Erythroblast (primary cell): ENCODE measurements at regions not wholly inside any gene's neighbourhood (a gene's known extent, or its start where the extent isn't known, plus 50 kb on each side); places are given as distances from the start of the nearest gene placed in this dataset.

Experiments used
- DNase-seq, 2 experiments: peaks; one replicate each; lab custom pipeline; 2025; lab: John Stamatoyannopoulos, UW
- GATA1 ChIP-seq: IDR thresholded peaks from 2 replicates; pipeline ENCODE4 v1.6.1; 2011; ENCODE audit warnings: low read depth, mild to moderate bottlenecking, control low read depth, low read length, moderate library complexity
- POLR2A ChIP-seq: IDR thresholded peaks from 2 replicates; pipeline ENCODE4 v1.6.1; 2011; ENCODE audit warnings: mild to moderate bottlenecking, low read length

DNA sequence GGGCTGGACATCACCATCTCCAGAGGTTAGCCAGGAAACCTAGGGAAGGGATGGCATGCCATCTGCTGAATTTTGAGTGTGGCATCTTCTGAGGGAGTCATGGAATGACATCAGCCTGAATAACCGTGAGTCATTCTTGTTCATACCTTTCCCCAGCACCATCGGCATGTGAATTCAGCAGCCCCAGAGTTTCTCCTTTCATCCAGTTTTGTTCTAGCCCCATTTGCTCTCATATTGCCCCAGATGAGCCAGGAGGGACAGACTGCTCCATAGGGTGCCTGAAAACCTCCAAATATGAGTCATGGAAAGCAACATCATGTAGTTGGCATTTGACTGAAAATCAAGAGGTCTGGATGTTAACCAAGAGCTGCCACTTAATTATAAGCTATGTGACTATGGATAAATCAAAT is 219.2 kb upstream of the SGK1 start:
- no peak for DNase-seq
- TF ChIP-seq POLR2A (no peak), GATA1 (no peak)

DNA sequence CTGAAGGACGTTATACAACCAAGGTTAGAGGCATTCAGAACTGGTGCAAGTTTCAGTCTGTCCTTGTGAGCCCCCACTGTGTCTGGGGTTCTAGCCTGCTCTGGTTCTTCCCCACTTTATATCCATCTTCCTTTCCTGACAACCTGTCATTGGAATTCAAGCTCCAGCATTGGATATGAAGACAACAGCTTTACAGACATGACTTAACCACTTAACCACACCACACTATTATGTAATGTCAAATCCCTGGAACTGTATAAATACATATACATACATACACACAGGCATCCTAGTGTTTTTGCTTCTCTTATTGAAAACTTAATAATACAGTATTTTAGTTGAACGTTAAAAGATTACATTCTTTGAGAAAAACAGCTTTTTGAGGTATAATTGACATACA is 217.9 kb upstream of the SGK1 start:
- TF ChIP-seq GATA1 (no peak), POLR2A (no peak)
- no peak for DNase-seq

DNA sequence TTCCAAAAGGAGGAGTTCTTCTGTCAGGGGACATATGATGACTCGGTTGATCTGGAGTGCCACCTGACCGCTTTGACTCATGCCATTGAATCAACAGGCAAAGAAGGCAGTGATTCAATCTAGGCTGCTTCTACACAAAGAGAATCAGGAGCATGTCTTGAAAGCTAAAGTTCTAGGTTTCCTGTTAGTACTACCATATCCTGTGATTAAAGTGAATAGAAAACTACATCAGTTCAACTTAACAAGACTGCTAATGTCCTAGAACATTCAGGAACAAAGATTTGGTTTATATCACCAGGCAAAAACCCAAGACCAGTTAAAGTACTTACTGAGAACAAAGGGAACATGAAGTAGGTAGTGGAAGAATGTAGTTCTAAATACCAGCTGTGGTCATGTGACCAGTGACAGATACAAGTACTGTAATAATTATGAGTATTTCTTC is 216.8 kb upstream of the SGK1 start:
- DNase-seq, result no peak
- TF ChIP-seq POLR2A, result no peak
- no peak for TF ChIP-seq GATA1

DNA sequence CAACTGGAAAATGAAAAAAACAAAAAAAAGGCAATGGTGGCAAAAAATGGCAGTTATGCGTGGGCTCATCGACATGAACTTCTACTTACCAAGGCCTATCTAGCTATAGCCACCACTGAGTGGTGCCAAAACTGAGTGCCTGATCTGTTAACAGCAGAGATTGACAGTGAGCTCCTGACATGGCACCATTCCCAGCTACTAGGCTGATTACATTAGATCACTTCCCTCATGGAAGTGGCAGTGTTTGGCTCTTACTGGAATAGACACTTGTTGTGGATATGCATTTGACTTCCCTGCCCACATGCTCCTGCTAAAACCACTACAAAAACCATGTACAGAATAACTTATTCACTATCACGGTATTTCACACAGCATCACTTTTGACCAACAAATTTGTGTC is 216.1 kb upstream of the SGK1 start:
- no peak for DNase-seq
- TF ChIP-seq GATA1, result no peak
- TF ChIP-seq POLR2A, result no peak

DNA sequence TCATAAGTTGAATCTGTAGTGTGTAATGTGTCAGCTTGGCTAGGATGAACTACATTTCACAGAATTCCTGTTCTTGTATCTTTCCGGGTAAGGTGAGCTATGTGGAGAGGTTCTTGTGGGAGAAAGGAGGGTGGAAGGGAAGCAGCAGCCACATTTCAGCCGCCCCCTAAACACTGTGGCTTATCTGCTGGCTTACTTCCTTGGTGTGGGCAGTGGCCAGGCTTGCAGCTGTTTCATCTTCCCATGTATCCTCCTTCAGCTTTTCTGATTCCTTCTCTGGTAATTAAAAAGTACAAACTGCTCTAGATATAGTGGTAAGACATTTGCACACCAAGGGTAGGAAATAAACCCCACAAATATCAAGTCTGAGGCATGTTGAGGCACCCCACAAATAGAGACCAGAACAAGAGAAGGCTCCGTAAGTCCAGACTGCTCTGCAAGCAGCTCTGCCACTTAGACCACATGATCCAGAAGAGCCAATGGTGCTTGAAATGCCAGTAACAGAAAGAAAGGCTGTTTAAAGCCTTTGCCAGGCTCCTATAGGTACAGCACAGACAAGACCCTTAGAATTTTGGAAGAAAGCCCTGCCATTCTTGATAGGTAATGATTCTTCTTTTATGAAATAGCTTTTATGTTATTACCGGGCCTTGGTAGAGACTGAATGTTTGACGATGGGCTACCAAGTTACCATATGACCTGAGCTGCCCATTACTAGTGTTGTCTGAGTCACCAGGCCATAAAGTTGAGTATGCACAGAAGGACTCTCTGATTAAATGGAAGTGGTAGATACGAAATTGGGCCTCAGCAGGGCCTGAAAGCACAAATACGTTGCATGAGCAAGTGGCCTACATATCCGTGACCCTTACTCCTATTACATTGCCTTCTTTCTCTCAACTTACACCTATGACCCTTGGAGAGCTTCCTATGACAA is 215.0 kb upstream of the SGK1 start:
- TF ChIP-seq POLR2A, result no peak
- DNase-seq, result no peak

DNA sequence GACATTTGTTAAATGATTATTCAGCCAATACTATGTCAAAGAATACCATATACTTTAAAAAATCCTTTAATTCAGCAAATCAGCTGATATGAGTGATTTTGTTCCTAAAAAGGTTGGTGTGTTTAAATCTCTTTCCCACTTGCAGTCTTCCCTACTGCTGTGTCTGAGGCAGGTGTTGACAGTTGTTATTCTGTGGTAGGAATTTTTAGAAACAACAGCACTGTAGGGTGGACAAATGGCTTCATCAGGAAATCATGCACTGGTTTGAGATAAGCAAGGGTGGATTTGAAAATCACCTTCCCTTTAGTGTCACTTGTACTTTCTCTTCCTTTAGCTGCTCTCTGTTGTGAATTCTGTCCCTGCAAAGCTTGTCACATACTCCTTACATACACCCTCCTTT is 213.7 kb upstream of the SGK1 start:
- no peak for DNase-seq
- TF ChIP-seq POLR2A (no peak), GATA1 (no peak)

DNA sequence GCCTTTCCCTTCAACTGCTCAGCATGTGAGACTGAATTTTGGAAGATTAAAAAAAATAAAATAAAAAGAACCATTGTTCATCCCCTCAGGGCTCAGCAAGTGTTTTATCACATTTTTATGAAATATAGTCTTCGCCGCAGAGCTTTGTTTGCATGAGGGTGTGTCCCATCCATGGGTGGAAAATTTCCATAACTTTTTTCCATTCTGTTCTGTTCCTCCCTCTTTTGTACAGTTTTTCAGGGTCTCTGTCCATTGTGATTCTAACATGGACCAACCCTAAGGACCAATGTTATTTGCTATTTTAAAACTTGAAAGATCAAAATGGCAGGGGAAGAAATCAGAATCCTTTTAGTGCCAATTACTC is 213.3 kb upstream of the SGK1 start:
- no peak for DNase-seq
- TF ChIP-seq POLR2A (no peak), GATA1 (no peak)

DNA sequence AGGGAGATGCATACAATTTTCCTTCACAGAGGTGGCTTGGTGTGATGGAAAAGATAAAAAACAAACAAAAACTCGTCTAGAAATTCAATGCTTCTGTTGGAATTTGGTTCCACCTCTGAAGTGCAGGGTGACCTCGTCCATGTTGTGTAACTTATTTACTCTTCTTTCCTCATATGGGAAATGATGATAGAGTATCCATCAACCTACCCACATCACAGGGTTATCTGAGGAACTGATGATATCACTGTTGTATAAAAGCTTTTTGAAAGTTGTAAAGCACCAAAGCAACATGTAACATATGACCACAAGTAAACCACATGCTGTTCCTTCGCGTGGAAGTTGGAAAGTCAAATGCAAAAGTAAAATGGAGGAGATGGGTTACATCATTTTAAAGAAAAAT is 212.0 kb upstream of the SGK1 start:
- no peak for DNase-seq
- no peak for TF ChIP-seq POLR2A
- no peak for TF ChIP-seq GATA1

DNA sequence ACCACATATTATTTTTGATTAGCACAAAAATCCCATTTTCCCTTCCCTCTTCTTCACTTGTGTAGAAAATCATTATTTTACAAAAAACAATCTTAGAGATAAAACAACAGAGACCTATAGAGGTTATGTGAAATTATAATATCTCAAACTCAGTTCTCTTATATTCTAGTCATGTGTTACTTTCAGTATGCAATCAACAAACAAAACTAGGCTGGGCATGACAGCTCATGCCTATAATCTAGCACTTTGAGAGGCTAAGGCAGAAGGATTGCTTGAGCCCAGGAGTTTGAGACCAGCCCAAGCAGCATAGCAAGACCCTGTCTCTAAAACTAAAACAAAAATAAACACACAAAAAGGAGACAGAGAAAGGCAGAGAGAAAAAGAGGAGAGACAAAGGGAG is 211.4 kb upstream of the SGK1 start:
- no peak for DNase-seq
- TF ChIP-seq GATA1 (no peak), POLR2A (no peak)

DNA sequence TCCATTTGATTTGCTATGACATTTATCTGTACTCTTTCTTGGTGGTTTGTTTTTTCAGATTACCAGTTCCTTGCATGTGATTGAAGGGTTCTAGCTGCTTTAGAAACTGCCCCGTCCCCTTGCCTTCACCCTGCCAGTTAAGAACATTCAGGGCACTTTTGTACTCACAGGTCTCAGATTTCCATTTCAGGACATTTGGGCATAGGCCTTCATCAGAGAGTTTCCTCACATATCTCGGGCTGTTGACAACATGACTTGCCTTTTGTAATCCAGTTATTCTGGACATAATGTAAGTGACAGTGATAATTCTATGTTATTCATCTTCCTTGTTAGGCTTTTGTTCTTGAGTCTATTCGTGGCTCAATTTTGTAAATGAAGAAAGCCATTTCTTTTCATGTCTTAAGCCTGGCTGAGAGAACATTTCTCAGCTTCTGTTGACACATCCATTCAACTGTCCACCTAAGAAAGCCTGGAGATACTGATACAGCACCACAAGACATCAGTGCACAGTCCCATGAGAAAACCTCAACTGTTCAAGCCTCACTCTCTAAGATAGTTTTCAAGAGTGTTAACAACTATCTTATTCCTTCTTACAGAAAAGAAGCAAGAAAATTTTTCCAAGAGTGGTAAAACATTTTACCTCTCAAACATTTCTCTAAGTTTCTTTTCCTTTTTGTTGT is 209.3 kb upstream of the SGK1 start:
- TF ChIP-seq POLR2A, result no peak
- TF ChIP-seq GATA1, result no peak
- no peak for DNase-seq

DNA sequence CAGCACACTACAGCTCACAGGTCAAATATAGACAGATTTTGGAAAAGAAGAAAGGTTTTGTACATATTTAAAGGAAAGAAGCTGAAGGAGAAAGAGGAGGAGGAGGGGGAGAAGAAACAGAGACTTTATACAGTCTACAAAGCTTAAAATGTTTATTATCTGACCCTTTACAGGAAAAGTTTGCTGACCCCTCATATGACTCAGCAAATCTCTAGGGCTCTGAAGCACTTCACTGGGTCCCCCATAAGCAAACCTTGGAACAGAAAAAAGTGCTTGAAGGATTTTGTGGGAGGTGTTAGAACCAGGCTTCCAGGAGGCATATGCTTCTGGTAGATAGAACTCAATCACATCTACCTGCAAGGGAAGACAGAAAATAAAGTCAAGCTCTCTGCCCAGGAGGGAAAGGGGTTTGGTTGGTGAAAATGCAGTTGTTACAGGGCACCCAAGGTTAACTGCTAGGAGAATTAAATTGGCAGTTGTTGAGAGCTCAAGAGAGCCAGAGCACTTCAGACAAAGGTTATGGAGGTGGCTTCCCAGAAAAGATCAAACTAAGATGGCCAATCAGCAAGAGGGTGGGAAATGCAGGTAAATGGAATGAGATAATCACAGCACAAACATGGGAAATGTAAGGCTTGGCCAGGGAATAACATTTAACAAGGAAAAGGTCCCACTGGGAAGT is 207.4 kb upstream of the SGK1 start:
- no peak for DNase-seq
- TF ChIP-seq POLR2A (no peak), GATA1 (no peak)

DNA sequence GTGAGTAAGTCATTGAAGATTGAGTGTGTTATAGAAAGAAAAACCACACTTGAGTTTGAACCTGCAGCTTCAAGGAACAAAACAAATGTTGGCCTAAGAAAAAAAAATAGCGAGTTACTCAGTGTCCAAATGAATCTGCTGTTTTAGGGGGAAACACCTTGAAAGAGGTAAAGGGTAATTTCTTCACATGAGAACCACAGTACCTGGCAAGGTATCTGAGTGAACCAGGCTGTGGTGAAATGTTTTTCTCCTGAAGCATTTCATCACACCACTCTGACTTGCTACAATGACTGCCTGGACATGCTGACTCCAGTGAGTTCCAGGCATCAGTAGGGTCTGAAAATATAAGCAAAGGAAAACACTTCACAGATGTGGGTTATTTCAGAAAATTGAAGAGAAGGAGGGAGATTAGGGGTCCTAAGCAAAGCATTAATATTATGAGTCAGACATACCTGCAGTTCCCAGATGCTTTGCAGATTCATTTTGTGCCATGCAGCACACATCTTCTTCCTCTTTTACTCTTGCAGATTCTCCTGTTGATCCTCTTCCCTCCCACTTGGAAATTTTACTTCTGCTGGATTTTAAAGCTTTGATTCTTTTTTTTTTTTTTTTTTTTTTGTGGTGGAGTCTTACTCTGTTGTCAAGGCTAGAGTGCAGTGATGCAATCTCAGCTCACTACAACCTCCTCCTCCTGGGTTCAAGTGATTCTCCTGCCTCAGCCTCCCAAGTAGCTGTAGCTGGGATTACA is 206.2 kb upstream of the SGK1 start:
- DNase-seq, result no peak
- no peak for TF ChIP-seq GATA1
- no peak for TF ChIP-seq POLR2A

DNA sequence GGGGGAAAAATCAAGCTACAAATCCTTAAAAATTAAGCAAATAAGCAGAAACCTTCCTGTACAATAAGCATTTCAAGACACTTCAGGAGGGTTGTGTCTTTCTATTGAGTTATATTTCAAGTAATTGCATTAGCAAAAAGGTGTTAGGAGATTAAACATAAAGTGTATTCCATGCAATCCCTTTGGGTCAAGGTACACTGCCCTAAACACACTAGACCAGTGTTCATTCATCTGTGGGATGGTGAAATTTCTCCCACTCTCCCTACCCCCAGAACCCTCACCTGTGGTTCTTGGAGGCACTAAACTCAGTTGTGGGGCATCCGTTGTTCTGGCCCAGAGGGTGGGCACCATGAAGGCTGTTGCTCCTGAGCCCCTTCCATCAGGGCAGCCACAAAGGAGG is 205.1 kb upstream of the SGK1 start:
- no peak for TF ChIP-seq POLR2A
- TF ChIP-seq GATA1, result no peak
- DNase-seq, result no peak
